K562 (cell line): ENCODE measurements at regions not wholly inside any gene's neighbourhood (a gene's known extent, or its start where the extent isn't known, plus 50 kb on each side); places are given as distances from the start of the nearest gene placed in this dataset.

Experiments used
- CEBPZ ChIP-seq: fragments of 150-350 bp; IDR thresholded peaks from 2 replicates; pipeline ENCODE4 v1.6.1; 2014; ENCODE audit warnings: low read depth, mild to moderate bottlenecking, low read length, borderline replicate concordance
- DEAF1 ChIP-seq: fragments of 450-650 bp; formaldehyde crosslinking; IDR thresholded peaks from 2 replicates; pipeline ENCODE4 v1.4.0; 2020; ENCODE audit warnings: mild to moderate bottlenecking, moderate library complexity
- E2F4 ChIP-seq: sonication (generic); formaldehyde crosslinking; IDR thresholded peaks from 2 replicates; pipeline ENCODE4 v1.8.0; 2022; ENCODE audit warnings: mild to moderate bottlenecking, low read depth, missing genetic modification reagents
- MXD1 ChIP-seq: fragments of 250-450 bp; sonication (Bioruptor Pico); IDR thresholded peaks from 2 replicates; pipeline ENCODE4 v1.8.0; 2021; ENCODE audit warnings: borderline replicate concordance, mild to moderate bottlenecking, moderate library complexity; ENCODE audit not compliant: poor library complexity, severe bottlenecking
- NFXL1 ChIP-seq: fragments of 450-650 bp; formaldehyde crosslinking; IDR thresholded peaks from 2 replicates; pipeline ENCODE4 v1.4.0; 2021; ENCODE audit warnings: mild to moderate bottlenecking
- SETDB1 ChIP-seq: IDR thresholded peaks from one replicate; pipeline ENCODE4 v1.6.1; 2012; ENCODE audit warnings: low read length, control low read depth, inconsistent platforms
- STAT5B ChIP-seq: fragments of 250-450 bp; sonication (Bioruptor Pico); IDR thresholded peaks from 2 replicates; pipeline ENCODE4 v1.8.0; 2021; ENCODE audit warnings: mild to moderate bottlenecking, inconsistent platforms
- ZNF280B ChIP-seq: fragments of 250-450 bp; sonication (Bioruptor Pico); IDR thresholded peaks from 2 replicates; pipeline ENCODE4 v1.5.1; 2021; ENCODE audit warnings: mild to moderate bottlenecking

GRCh38 chr6:94323853-94324252, 904.5 kb upstream of the EPHA7 start (continued):
- TF ChIP-seq DEAF1 (CRISPR knock-in tag) (no peak), CEBPZ (no peak), E2F4 (CRISPR knock-in tag) (no peak), STAT5B (no peak), ZNF280B (no peak), SETDB1 (no peak), MXD1 (no peak), NFXL1 (no peak)
